ENCODE measurements at regions not wholly inside any gene's neighbourhood (a gene's known extent, or its start where the extent isn't known, plus 50 kb on each side); places are given as distances from the start of the nearest gene placed in this dataset.
"Not testable (repeated sequence)": the region's sequence is repeated elsewhere in the genome, so short reads cannot be mapped to it uniquely, and the experiment has no call there.

DNA sequence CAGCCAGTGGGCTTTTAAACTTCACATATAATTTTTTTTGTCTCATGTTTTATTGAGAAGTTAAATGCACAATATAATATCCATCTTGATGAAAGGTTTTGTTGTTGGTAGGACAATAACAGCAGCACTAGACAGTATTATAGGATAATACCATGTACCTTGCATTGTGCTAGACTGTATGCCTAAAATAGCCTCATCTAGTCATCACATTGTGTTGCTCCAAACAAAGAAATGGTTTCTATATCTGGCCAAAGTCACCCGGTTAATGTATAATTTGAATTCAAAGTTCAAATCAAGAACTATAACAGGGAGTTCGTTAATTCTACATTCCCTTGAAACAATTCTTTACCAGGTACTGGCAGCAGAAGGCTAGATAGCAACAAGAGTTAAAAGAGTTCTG lies 104.9 kb downstream of the KCNJ2 start:
- in situ Hi-C loops (cut with MboI; ENCODE audit: low pct_unique_long_range_greater_than_20kb, low sequenced_read_pairs), result no loop called here
- DNase-seq, result no peak

DNA sequence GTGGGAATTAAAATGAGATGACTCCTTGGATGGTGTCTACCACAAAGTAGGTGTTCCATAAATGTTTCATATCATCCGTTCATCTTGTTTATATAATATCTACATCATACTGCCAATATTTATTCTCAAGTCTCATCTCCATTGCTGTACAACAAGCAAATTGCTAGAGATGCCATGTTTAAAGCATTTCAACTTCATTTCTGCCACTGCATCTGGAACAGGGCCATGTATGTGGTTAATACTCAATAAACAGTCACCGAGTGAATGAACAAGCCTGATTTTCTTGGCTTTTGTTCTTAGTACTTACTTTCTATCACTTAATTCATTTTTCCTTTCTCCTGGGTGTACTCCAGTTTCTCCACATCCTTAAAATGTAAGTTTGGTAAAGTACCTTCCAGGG lies 107.6 kb downstream of the KCNJ2 start:
- in situ Hi-C loops (cut with MboI; ENCODE audit: low pct_unique_long_range_greater_than_20kb, low sequenced_read_pairs), result no loop called here
- no peak for DNase-seq

DNA sequence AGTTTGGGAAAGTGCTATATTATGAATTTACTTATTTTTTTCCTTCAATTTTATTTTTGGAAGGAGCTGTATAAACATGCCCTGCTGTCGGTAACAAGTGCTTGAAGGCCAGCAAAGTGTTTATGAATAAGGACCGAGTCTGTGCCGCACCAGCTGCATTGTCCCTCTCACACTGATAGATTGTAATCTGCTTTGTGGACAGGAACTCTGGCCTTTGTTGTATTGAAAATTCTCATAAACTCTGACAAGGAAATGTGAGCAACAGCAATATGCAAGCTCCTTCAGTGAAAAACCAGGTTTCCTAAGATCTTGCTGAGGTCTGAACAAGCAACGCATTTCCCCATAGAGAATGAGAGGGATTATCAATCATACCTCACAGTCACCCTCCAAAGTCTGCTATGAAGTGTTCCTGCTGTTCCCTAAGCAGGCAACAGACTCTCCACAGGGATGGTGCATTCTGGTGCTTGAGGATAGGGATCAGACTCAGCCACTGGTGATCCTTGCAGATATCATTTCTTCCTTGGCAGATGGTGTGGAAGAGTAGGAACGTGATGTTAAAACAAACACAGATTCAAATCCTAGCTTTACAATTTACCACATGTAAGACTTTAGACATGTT lies 109.6 kb downstream of the KCNJ2 start:
- in situ Hi-C loops (cut with MboI; ENCODE audit: low pct_unique_long_range_greater_than_20kb, low sequenced_read_pairs), result no loop called here

DNA sequence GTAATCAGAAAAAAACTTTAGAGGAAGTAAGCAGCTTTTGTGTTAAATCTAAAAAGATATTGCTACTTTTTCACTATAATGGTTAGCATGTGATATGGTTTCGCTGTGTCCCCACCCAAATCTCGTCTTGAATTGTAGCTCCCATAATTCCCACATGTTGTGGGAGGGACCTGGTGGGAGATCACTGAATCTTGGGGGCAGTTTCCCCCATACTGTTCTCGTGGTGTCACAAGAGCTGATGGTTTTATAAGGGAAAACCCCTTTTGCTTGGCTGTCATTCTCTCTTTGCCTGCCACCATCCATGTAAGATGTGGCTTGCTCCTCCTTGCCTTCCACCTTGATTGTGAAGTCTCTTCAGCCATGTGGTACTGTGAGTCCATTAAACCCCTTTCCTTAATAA lies 117.1 kb downstream of the KCNJ2 start:
- DNase-seq, result no peak

More for the DNA sequence above, 109.6 kb downstream of the KCNJ2 start:
- no peak for DNase-seq

DNA sequence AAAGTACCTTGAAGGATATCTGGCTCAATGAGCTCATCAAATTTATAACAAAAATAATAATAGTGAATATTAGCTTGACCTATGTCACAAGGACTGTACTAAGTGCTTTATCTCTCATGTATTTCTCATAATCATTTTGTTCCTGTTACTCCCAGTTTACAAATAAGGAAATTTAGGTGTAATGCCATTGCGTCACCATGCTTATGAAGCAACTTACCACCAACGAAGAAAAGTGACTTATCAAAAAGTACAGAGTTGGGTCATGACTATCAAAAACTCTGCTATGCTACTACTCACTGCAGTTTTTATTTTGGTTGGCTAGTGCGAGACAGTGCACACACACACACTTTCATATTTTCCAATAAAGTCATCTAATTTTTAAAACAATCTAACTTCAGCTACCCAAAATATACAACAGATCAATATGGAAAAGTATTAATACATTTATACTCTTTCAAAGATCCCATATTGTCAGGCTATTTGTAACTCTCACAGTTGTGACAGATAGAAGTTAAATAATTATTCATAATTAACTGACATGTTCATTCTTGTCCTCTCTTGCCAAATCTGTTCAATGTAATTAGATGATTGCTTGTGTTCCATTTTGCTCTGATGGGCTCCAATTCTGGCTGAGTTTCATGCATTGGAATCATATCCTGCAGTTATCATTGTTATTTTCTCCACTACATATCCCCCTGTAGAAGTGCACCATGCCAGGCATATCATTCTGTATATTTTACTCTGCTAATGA lies 119.4 kb downstream of the KCNJ2 start:
- in situ Hi-C loops (cut with MboI; ENCODE audit: low pct_unique_long_range_greater_than_20kb, low sequenced_read_pairs), result no loop called here
- no peak for DNase-seq

More for the DNA sequence above, 117.1 kb downstream of the KCNJ2 start:
- in situ Hi-C loops (cut with MboI; ENCODE audit: low pct_unique_long_range_greater_than_20kb, low sequenced_read_pairs), result no loop called here

DNA sequence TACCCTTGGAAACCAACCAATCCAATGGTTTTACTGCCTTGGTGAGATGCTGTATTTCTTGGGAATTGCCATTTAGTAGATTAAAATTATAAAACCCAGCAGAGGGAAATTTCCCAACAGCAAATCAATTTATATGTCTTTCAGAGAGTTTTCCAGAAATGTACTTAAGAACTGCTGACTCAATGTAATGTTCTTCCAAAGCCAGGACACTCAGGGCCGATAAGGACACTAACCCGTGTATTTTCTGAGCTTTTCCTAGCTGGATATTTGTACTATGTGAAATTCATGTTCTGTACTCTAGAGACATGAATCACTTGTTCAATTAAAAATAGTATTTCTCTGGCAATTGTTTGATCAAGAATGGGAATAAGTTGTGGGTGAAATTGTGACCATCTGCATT lies 121.4 kb downstream of the KCNJ2 start:
- in situ Hi-C loops (cut with MboI; ENCODE audit: low pct_unique_long_range_greater_than_20kb, low sequenced_read_pairs), result no loop called here
- DNase-seq, result no peak

DNA sequence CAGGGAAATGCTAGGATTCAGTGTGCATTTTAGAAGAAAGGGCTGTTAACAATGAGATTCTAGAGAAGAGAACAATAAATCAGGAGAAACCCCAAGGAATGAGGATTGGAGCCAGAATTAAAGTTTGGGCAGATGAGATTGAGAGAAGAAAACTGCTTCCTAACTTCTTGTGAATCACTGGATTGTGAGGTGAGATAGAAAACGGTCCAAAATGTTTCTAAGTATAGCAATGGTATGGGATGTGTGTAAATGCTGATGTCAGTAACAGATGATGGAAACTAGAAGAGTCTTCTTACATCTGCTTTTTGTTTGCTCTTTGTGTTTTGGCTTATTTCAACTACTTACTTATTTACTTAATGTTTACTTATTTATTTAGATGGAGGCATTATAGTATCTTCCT lies 123.0 kb downstream of the KCNJ2 start:
- DNase-seq, result no peak
- in situ Hi-C loops (cut with MboI; ENCODE audit: low pct_unique_long_range_greater_than_20kb, low sequenced_read_pairs), result no loop called here

DNA sequence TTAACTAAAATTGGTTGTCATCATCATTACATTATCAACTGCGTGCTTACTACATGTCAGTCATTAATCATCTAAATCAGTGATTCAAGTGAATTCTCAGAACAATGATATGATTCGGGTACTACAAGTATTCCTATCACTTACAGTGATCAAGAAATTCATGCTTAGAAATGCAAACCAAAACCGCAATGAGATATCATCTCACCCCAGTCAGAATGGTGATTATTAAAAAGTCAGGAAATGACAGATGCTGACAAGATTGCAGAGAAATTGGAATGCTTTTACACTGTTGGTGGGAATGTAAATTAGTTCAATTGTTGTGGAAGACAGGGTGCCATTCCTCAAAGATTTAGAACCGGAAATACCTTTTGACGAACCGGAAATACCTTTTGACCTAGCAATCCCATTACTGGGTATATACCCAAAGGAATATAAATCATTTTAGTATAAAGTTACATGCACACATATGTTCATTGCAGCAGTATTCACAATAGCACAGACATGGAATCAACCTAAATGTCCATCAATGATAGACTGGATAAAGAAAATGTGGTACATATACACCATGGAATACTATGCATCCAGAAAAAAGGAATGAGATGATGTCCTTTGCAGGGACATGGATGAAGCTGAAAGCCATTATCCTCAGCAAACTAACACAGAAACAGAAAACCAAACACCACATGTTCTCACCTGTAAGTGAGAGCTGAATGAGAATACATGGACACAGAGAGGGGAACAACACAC lies 124.4 kb downstream of the KCNJ2 start:
- in situ Hi-C loops (cut with MboI; ENCODE audit: low pct_unique_long_range_greater_than_20kb, low sequenced_read_pairs); DNase-seq: not testable (repeated sequence)

DNA sequence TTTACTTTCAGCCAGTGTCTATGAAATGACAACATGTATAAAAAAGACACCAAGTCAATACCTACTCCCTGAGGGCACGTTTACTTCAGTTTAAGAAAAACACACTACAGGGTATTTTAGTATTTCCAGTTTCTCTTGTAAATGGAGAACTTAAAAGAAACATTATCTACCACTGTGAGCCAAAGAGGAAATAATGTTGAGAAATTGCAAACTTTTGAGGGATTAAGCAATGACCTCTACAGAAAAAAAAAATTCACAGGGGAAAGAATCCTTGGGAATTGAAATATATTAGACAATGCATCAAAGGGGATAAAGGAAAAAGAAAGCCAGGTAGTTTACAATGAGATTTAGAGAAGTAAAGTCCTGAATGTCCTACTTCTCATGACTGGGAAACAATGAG lies 126.0 kb downstream of the KCNJ2 start:
- in situ Hi-C loops (cut with MboI; ENCODE audit: low pct_unique_long_range_greater_than_20kb, low sequenced_read_pairs), result no loop called here
- DNase-seq, result no peak

DNA sequence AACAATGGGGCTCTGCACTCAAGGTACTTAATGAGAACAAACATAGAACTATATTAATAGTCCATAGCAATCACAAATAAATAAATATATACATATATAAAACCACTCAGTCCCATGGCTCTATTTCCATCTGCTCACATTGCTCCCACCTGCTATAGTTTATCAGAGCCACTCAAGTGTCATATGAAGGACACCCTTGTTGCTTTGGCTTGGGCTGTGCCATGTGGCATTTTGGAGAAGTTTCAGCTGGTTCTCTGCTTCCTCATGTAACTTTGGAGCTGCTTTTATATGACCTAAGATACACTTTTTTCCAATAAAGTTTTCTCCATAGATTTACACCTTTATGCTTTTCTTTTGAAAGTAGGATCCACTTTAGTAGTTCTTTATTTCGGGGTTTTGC lies 126.4 kb downstream of the KCNJ2 start:
- DNase-seq, result no peak
- in situ Hi-C loops (cut with MboI; ENCODE audit: low pct_unique_long_range_greater_than_20kb, low sequenced_read_pairs), result no loop called here

DNA sequence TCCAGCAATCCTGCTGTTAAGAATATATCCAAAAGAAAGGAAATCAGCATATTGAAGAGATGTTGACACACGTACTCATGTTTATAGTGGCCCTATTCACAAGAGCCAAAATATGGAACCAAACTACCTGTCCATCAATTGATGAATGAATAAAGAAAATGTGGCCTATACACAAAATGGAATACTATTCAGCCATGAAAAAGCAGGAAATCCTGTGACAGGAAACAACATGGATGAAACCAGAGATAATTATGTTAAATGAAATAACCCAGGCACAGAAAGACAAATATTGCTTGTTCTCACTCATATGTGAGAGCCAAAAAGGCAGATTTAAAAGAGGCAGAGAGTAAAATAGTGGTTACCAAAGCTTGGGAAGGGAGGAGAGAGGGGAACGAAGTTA lies 127.1 kb downstream of the KCNJ2 start:
- in situ Hi-C loops (cut with MboI; ENCODE audit: low pct_unique_long_range_greater_than_20kb, low sequenced_read_pairs), result no loop called here
- DNase-seq, result no peak

DNA sequence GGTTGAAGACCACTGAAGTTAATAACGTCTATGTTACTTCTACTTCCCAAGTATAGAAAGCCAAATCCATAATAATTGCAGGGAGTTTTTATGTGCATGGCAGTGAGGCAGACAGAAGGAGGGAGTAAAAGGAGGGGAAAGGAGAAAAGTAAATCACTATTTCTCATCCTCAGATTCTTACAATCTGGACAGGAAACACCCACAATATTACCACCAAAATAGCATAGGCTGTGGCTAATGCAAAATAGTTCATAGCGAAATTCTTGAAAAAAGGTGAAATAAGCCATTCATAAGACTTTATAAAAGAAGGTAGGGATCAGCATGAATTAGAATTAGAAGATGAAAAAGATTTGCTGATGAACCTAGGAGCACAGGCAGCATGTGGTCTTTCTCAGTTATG lies 128.1 kb downstream of the KCNJ2 start:
- in situ Hi-C loops (cut with MboI; ENCODE audit: low pct_unique_long_range_greater_than_20kb, low sequenced_read_pairs), result no loop called here
- no peak for DNase-seq

DNA sequence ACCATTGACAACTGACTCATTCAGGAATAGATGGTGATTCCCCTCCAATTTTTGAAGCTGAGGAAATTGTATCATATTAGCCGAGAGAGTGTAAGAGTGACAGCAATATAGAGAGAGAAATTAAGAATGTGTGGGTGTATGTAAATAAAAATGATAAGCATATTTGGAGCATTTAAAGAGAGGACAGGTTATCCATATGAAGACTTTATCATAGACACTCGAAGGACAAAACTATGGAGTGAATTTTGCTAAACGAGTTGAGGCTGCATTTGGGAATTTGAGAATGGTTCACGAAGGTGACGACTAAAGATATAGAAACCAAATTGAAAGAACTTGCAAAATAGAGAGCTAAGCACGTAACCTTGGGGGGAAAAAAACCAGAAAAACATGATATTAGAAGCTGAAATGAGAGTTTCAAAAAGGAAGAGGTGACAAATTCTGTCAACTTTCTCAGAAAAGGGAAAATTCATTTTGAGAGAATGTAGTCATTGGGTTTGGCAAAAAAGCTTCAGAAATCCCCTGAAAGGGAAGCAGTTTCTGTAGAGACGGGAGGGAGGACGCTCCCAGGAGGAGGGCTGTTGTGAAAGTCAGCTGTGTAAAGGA lies 129.7 kb downstream of the KCNJ2 start:
- in situ Hi-C loops (cut with MboI; ENCODE audit: low pct_unique_long_range_greater_than_20kb, low sequenced_read_pairs), result no loop called here
- no peak for DNase-seq

DNA sequence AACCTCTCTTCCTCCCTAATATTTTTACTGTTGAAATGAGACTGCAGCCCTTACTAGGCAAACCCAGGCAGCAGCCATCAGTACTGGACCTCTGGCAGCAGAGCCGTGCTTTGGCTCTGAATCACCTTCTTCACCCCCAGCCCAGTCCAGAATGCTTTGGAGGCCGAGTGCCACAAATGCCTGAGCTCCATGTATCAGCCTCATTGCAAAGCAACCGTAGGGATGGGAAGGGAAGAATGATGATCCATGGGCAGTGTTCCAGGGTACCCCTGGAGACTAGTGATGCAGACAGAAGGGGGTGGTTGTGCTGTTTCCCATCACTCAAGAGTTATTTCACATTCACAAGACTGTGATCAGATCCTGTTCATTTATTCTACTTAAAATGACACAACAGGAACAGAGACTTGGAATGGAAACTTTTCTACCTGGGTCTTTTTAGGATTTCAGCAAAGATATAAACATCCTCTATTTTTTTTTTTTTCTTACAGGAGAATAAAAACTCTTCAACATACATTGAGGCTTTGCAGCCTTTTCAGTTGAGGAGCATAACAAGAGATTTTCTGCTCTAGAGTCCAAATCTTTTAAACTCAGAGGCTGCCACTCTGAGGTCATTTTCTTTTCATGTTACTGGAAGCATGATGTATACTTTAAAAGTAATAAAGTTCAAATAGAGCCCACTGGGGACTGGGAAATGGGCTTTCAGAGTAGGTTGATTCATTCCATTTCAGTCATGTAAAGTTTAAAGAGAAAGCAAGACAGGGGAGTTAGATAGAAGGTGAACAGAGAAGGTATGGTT lies 138.3 kb downstream of the KCNJ2 start:
- in situ Hi-C loops (cut with MboI; ENCODE audit: low pct_unique_long_range_greater_than_20kb, low sequenced_read_pairs), result no loop called here
- DNase-seq, result no peak

DNA sequence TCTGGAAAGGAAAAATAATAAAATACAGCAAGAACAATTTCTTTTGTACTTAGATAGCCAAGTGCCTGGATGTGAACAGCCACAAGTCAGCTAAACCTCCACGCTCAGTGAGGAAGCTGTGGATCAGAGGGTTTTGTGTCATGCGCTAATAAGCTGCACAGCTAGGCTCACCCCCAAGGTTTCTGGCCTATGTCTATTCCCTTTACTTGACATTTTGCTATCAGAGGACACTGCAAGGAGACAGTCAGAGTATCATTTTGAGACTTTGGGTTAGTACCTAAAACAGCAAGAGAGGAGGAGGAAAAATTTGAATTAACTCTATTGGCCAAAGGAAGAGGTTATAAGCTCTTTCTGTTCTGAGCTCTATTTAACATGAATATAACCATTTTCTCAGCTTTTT lies 139.3 kb downstream of the KCNJ2 start:
- no peak for DNase-seq
- in situ Hi-C loops (cut with MboI; ENCODE audit: low pct_unique_long_range_greater_than_20kb, low sequenced_read_pairs), result no loop called here

DNA sequence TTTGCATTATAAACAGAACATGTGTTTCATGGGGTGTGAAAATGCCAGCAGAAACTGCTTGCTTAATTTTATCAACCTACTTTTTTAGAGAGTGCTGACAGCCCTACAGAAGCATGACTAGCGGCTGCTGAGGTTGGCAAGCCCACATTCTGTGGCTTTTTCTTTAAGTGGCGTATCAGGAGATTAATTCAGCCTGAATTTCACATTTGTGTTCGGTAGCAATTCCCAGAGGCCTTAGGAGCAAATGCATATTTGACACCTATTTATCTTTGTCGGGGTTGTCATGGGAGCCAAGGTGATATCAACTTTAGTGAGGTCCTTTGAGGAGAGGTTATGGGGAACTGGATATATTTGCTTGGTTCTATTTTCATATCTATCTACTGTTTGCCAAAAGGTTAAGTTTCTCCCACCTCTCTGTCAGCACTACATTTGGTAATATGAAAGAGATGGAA lies 140.9 kb downstream of the KCNJ2 start:
- no peak for DNase-seq
- in situ Hi-C loops (cut with MboI; ENCODE audit: low pct_unique_long_range_greater_than_20kb, low sequenced_read_pairs), result no loop called here

DNA sequence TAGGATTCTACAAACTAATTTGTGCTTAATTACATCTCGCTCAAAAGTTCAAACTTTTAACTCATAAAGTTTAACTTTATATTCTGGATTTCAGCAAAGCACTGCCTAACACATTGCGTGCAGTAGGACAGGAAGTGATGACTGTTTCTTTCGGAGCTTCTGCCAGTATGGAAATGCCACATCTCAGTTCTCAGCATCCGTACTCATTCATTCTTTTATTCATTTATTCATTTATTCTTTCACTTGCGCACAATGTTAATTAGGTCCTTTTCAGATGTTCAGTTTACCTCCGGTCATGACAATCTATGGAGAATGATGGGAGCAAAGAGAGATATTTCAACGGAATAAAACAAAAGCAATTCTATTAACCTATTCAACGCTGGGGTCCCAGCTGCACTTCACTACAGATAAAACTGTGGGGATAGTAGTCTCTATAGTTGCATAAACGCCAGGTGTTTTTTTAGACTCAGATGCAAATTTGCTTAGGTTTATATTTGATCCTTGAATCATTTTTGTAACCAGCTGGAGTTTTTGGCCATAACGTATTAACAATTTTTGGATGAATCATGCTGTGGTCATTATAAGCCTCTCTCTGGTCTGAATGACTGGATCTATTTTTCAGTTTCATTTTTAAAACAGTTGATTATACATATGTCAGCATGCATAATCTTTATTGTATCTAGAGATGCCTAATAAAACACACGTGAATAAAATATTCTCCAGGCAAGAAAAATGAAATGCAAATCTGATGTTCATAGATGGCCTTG lies 143.9 kb downstream of the KCNJ2 start:
- in situ Hi-C loops (cut with MboI; ENCODE audit: low pct_unique_long_range_greater_than_20kb, low sequenced_read_pairs), result no loop called here
- no peak for DNase-seq

DNA sequence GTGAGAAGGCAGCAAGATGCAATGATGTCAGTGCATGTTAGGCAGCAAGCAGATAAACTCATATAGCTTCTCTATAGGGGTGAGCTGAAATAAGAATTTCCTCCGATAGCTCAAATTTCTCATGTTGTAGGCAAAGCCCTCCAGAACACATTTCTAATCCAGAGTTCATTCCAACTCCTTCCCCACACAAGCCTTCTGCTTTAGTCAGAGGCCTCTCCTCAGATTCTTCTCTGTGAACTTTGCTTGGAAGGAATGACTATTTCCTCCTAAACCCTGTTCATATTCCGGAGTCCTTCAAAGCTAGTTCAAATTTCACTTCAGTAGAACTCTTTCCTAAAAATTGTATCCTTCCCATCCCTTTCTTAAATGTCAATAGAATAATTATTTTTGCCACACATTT lies 144.8 kb downstream of the KCNJ2 start:
- in situ Hi-C loops (cut with MboI; ENCODE audit: low pct_unique_long_range_greater_than_20kb, low sequenced_read_pairs), result no loop called here
- no peak for DNase-seq
